Tibial nerve (tissue), 4 donors: ENCODE measurements at regions not wholly inside any gene's neighbourhood (a gene's known extent, or its start where the extent isn't known, plus 50 kb on each side); places are given as distances from the start of the nearest gene placed in this dataset.
"Not testable (repeated sequence)": the region's sequence is repeated elsewhere in the genome, so short reads cannot be mapped to it uniquely, and the experiment has no call there.

Experiments
- CTCF ChIP-seq, 5 experiments: fragments of 200-600 bp in 3 of 5; fragments of 450-650 bp in 2 of 5; sonication (generic) in 3 of 5; IDR thresholded peaks; one replicate each; pipeline ENCODE4 v1.5.1; 2016 to 2019; ENCODE audit warnings: antibody characterized with exemption in 5 of 5, mild to moderate bottlenecking in 3 of 5, moderate library complexity in 2 of 5
- EP300 ChIP-seq, 2 donors: sonication (generic); formaldehyde crosslinking; IDR thresholded peaks; one replicate each; pipeline ENCODE4 v1.6.1; 2017; ENCODE audit warnings: antibody characterized with exemption in 2 of 2, mild to moderate bottlenecking in 1 of 2
- POLR2A ChIP-seq, 2 donors: fragments of 450-650 bp; IDR thresholded peaks; one replicate each; pipeline ENCODE4 v1.6.1; 2017; ENCODE audit warnings: antibody characterized with exemption in 2 of 2, mild to moderate bottlenecking in 2 of 2, moderate library complexity in 2 of 2

- not testable (repeated sequence) for TF ChIP-seq POLR2A, CTCF, EP300 (IDR thresholded peaks at IDR 0.05)
Observed at GRCh38 chr1:145487156-145487555, 61.8 kb upstream of the NBPF20 start.
